ENCODE measurements at regions not wholly inside any gene's neighbourhood (a gene's known extent, or its start where the extent isn't known, plus 50 kb on each side); places are given as distances from the start of the nearest gene placed in this dataset.

GRCh38 chr4:33537527-33537926, 2706.8 kb downstream of the ARAP2 start:
- no peak overlapping the region for H3K4me3 ChIP-seq (ENCODE audit: low read depth, low read length)

GRCh38 chr4:33543941-33544450, 2700.3 kb downstream of the ARAP2 start:
- TF ChIP-seq, protein P1, sequence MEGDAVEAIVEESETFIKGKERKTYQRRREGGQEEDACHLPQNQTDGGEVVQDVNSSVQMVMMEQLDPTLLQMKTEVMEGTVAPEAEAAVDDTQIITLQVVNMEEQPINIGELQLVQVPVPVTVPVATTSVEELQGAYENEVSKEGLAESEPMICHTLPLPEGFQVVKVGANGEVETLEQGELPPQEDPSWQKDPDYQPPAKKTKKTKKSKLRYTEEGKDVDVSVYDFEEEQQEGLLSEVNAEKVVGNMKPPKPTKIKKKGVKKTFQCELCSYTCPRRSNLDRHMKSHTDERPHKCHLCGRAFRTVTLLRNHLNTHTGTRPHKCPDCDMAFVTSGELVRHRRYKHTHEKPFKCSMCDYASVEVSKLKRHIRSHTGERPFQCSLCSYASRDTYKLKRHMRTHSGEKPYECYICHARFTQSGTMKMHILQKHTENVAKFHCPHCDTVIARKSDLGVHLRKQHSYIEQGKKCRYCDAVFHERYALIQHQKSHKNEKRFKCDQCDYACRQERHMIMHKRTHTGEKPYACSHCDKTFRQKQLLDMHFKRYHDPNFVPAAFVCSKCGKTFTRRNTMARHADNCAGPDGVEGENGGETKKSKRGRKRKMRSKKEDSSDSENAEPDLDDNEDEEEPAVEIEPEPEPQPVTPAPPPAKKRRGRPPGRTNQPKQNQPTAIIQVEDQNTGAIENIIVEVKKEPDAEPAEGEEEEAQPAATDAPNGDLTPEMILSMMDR (IDR thresholded peaks at IDR 0.05; ENCODE audit: borderline replicate concordance, insufficient read depth, low read depth, low read length), result no peak

More at GRCh38 chr4:33537527-33537926, 2706.8 kb downstream of the ARAP2 start:
- TF ChIP-seq, protein P1 (IDR thresholded peaks at IDR 0.05; ENCODE audit: borderline replicate concordance, insufficient read depth, low read depth, low read length), result no peak

GRCh38 chr4:33551244-33551643, 2693.1 kb downstream of the ARAP2 start:
- TF ChIP-seq, protein P1 (IDR thresholded peaks at IDR 0.05; ENCODE audit: borderline replicate concordance, insufficient read depth, low read depth, low read length), result no peak
- no peak overlapping the region for H3K4me3 ChIP-seq (ENCODE audit: low read depth, low read length)

More at GRCh38 chr4:33543941-33544450, 2700.3 kb downstream of the ARAP2 start:
- H3K4me3 ChIP-seq (ENCODE audit: low read depth, low read length), result no peak overlapping the region

GRCh38 chr4:33561259-33561658, 2683.1 kb downstream of the ARAP2 start:
- H3K4me3 ChIP-seq (ENCODE audit: low read depth, low read length), result no peak overlapping the region
- TF ChIP-seq, protein P1 (IDR thresholded peaks at IDR 0.05; ENCODE audit: borderline replicate concordance, insufficient read depth, low read depth, low read length), result no peak

DNA sequence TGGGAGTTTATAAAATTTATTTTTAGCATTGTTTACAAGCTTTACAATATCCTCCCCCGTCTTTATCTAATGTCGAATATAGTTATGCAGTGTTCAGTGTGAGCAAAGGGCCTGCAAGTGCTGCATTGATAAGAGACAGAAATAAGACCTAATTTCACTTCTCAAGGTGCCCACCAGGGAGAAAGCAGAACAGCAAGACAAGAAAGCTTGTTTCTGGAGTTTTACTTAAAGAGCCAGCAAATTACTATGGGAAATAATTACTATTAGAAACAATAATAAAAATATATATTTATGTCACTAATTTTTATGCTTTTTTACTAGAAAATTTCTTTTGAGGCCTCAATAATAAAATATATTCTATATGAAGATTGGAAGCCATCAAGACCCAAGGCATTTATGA, 2677.7 kb downstream of the ARAP2 start:
- TF ChIP-seq, protein P1 (IDR thresholded peaks at IDR 0.05; ENCODE audit: borderline replicate concordance, insufficient read depth, low read depth, low read length), result no peak
- H3K4me3 ChIP-seq (ENCODE audit: low read depth, low read length), result no peak overlapping the region

GRCh38 chr4:33577791-33578190, 2666.5 kb downstream of the ARAP2 start:
- TF ChIP-seq, protein P1 (IDR thresholded peaks at IDR 0.05; ENCODE audit: borderline replicate concordance, insufficient read depth, low read depth, low read length), result no peak
- no peak overlapping the region for H3K4me3 ChIP-seq (ENCODE audit: low read depth, low read length)

DNA sequence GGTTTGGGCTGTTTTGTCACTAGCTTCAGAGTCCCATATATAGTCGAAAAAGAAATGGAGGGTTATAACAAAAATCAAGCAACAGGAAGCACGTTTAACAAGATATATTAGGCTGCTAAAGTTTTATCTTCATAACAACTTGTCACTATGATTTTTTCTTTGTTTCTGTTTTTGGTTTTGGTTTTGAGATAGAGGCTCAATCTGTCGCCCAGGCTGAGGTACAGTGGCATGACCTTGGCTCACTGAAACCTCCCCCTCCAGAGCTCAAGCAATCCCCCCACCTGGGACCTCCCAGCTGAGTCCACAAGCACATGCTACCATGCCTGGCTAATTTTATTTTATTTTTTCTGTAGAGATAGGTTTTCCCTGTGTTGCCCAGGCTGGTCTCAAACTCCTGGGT, 2664.4 kb downstream of the ARAP2 start:
- TF ChIP-seq, protein P1 (IDR thresholded peaks at IDR 0.05; ENCODE audit: borderline replicate concordance, insufficient read depth, low read depth, low read length), result no peak
- no peak overlapping the region for H3K4me3 ChIP-seq (ENCODE audit: low read depth, low read length)

All from GM12875 (cell line).